ENCODE measurements at regions not wholly inside any gene's neighbourhood (a gene's known extent, or its start where the extent isn't known, plus 50 kb on each side); places are given as distances from the start of the nearest gene placed in this dataset.
"Not testable (repeated sequence)": the region's sequence is repeated elsewhere in the genome, so short reads cannot be mapped to it uniquely, and the experiment has no call there.

DNA sequence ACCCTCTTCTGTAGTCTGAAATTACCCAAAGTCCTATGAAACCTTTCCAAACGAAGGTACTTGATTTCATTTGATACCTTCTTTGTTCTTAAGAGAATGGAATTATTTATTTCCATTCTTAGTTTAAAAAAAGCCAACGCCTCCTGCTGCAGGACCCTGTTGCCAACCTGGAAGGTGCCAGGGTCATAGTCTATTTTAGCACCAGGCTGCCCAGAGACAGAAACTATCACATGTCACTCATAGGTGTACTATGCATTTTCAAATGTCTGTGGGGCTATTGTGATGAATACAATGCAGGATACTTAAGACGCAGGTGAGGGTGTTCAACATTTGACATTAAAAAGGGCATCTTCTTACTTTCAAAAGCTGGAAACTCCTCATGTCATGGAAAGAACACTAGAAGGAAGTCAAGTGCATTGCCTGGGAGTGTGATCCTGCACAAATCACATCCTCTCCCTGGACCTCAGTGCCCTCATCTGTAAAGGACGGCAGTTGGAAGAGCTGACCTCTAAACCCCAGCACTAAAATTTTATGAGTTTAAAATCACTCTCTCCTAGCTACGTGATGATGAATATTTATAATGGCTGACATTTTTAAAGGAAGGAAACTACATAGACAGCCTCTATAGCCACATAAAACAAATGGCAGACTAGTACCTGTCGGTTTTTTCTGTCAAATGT, 107.3 kb upstream of the SYT6 start:
- no peak for DNase-seq

DNA sequence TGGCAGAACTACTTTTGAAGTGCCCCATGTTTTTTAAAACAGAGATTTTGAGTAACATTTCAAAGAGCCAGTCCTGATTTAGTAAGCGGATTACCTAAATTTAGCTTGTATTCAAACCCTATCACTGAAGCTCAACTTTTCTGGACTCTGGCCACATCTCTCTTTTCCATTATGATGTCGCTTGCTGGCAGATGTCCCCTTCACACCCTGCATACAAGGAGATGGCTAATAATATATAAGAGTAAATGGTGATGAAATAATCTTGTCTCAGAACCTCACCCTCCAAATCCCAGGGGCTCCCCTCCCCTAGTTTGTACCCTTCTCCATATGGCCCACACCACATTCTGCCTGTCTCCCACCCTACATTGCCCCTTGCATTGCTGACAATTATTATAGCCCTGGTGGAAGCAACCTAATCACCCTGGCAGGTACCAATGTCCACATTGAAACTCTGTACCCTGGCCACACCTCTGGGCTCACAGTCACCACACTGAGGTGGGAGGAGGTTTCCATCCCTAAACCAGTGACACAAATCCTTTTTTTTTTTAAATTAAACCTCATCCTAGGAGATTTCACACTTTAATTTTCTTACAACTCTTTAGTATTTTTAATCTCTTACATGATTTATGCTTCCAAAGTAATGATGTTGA, 106.0 kb upstream of the SYT6 start:
- DNase-seq, result no peak

DNA sequence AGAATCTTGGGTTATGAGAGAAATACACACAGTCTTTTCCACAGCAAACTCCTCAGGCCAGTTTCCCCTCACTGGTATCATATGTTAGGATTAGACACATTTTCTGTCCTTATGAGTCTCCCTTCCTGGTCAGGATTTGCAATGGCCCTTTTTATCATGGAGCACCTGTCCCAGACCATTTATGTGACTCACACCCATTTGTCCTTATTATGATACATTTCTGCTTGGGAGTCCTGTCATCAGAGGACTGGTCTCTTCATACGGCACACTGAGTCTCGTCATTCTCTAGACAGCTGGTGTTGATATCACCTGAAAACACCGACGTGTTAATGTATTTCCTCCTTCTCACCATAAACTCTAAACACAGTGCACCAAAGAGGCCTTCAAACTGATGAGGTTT, 105.0 kb upstream of the SYT6 start:
- DNase-seq, result no peak

DNA sequence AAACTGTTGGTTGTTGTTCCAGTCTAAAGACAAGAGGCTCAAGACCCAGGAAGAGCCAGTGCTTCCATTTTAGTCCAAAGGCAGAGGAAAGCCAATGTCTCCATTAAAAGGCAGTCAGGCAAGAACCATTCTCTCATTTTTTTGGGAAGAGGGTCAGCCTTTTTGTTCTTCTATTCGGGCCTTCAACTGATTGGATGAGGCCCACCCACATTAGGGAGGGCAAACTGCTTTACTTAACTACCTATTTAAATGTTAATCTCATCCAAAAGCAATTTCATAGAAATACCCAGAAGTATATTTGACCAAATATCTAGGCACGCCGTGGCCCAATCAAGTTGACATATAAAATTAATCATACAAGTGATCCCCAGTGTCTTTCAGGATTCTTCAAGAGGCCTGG, 104.4 kb upstream of the SYT6 start:
- DNase-seq, result no peak

GRCh38 chr1:114257554-114257953, 103.9 kb upstream of the SYT6 start:
- no peak for DNase-seq

GRCh38 chr1:114253900-114254299, 100.2 kb upstream of the SYT6 start:
- no peak for DNase-seq

GRCh38 chr1:114251573-114251939, 97.9 kb upstream of the SYT6 start:
- DNase-seq, result no peak

GRCh38 chr1:114250683-114251572, 97.3 kb upstream of the SYT6 start:
- DNase-seq, result no peak

GRCh38 chr1:114249691-114250090, 96.0 kb upstream of the SYT6 start:
- DNase-seq, result no peak

DNA sequence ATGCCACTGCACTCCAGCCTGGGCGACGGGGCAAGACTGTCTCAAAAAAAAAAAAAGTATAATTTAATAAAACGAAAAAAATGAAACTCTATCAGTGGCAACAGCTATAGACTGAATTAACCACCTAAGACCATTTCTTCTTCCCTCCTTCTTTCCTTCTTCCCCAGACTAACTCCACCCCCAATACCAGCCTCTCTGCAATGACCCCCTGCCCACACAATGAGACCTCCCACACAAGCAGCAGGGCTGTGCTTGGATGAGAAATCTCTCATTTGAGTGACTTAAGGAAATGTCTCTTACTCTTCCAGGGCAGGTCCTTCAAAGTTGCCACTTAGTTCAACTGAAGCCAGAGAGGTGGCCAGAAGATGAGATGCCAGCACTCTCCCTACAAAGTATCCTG, 94.5 kb upstream of the SYT6 start:
- no peak for DNase-seq

DNA sequence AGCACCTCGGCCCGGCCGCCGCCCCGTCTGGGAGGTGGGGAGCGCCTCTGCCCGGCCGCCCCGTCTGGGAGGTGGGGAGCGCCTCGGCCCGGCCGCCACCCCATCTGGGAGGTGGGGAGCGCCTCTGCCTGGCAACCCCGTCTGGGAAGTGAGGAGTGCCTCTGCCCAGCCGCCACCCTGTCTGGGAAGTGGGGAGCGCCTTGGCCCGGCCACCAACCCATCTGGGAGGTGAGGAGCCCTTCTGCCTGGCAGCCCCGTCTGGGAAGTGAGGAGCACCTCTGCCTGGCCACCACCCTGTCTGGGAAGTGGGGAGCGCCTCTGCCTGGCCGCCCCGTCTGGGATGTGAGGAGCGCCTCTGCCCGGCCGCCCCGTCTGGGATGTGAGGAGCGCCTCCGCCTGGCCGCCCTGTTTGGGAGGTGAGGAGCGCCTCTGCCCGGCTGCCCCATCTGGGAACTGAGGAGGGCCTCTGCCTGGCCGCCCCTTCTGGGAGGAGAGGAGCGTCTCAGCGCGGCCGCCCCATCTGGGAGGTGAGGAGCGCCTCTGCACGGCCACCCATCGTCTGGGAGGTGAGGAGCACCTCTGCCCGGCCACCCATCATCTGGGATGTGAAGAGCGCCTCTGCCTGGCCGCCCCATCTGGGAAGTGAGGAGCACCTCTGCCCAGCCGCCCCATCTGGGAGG, 89.0 kb upstream of the SYT6 start:
- DNase-seq, result not testable (repeated sequence)

DNA sequence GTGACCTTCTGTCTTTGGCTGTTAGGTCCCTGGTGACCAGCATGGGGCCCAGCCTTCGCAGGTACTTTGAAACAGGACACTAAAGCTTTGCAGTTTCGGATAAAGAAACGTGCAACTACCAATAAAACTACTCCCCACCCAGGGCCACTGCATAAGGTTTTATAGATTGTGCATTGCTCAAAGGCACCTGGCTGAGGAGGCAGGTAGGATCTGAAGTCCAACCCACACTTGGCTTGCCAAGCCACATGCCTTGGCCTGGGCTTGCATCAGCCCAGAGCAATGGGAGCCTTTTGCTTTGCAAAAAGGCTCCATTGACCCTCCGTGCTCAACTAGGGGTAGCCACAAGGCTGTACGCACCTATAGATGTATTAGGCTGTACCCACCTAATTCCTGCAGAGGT, 84.4 kb upstream of the SYT6 start:
- DNase-seq, result no peak

- DNase-seq, result no peak
Observed at GRCh38 chr1:114236517-114236916, 82.8 kb upstream of the SYT6 start.

DNA sequence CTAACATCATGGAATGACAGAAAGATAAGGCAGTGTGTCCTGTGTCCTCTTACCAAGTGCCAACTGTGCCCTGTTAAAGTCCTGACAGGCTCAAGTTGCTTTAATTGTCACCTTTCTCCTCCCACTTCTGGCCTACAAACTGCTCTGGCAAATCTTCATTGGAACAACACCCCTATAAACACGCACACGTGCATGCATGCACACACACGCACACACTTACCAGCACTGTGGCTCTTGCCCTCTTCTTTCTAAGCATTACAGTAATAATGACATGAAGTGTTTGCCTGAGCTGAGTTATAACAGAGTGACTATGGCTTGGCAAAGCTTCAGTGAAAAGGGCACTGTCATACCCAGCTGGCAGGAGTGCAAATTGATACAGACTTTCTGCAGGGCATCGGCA, 82.3 kb upstream of the SYT6 start:
- no peak for DNase-seq

- DNase-seq, result no peak
Observed at GRCh38 chr1:114235281-114235680, 81.6 kb upstream of the SYT6 start.

GRCh38 chr1:114234408-114235124, 80.9 kb upstream of the SYT6 start:
- no peak for DNase-seq

- no peak for DNase-seq
Observed at GRCh38 chr1:114232691-114233090, 79.0 kb upstream of the SYT6 start.

GRCh38 chr1:114231301-114231700, 77.6 kb upstream of the SYT6 start:
- no peak for DNase-seq

GRCh38 chr1:114229368-114229767, 75.7 kb upstream of the SYT6 start:
- DNase-seq, result no peak

GRCh38 chr1:114227059-114227458, 73.4 kb upstream of the SYT6 start:
- DNase-seq, result no peak

DNA sequence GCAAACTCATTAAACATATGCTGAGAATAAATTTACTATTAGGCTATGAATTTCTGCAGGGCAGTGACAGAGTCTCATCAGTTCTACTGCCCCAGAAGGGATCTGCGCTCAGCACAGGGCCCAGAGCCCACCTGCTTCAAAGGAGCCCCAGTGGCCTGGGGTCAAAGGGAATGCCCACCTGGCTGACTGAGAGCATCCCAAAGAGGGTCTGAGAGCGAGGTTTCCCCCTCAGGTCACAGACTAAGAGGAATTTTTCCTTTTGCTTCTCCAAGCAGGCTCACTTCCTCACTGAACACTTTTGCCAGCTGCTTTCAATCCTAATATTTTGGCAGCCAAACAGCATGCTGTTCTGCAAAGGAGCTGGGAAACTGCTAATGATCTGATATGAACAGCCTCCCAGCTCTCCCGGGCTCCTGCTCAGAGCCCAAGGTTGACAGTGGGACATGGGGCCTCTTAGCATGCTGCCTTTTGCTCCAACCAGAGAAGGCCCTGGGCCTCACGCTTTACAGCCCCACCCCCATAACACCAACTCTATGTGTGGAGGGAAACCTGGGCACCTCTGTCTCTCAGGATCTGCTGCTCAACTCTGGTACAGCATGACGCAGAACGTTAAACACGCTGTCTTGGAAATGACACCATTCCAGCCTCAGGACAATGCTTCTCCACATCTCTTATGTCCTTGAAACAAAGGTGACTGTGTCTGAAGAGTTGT, 70.7 kb upstream of the SYT6 start:
- no peak for DNase-seq

DNA sequence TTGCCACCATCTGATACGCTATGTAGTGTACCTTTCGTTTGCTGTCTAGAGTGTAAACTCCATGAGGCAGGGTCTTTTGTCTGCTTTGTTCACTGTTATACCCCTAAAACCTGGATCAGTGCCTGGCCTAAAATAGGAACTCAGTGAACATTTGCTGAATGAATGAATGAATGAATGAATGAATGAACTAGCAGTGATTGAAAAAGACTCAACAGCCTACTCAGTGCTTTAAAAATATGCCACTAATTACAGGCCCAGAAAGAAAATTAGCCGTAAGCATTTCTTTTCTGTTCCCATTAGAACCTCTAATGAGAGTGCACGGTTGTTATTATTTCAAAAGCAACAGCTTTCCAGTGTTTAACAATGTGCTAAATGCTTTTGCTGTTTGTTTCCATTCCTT, 69.3 kb upstream of the SYT6 start:
- no peak for DNase-seq

All from activated effector memory CD4-positive, alpha-beta T cell treated with anti-CD3 and anti-CD28 coated beads, Interleukin-2, amount 50 U/mL, for 16 hours (primary cell).